ENCODE measurements at regions not wholly inside any gene's neighbourhood (a gene's known extent, or its start where the extent isn't known, plus 50 kb on each side); places are given as distances from the start of the nearest gene placed in this dataset.
A peak's percentile ranks its signal among the peaks of the same experiment; 100 is the strongest.

DNA sequence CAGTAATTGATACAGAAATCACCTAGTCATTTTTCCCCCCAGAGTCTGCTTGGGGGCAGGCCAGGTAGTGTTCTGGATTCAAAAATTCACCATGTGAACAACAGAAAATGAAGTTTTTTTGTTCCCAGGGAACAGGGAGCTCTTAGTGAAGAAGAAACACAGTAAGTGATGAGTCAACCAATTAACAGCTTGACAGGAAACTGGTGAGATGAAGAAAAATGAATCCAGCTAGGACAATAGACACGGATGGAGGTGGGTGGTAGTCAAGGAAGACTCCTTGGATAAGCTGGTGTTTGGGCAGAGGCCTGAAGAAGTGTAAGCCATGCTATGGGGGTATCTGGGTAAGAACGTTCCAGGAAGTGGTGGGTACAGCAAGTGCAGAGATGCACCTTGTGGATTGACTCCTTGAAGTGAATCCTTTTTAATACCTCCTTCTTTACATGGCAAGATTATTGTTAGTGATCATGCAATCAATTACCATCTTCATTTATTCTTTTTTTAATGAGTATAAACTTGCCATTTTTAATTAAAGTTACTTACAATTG is 339.9 kb upstream of the RGMA start:
- H3K4me3 ChIP-seq (ENCODE audit: severe bottlenecking): no peak overlapping the region
- H3K27me3 ChIP-seq (ENCODE audit: insufficient read depth, poor library complexity, severe bottlenecking): no peaks in the 10 kb centered on the region
- ATAC-seq (ENCODE audit: low read depth): peak; percentile 42; the same call in 1 of the 3 replicates
- no peak for DNase-seq (ENCODE audit: low spot score)
- no peak overlapping the region for H3K27ac ChIP-seq (ENCODE audit: poor library complexity, severe bottlenecking)
- no peaks in the 10 kb centered on the region for H3K36me3 ChIP-seq (ENCODE audit: low read depth)
- TF ChIP-seq, protein P1, sequence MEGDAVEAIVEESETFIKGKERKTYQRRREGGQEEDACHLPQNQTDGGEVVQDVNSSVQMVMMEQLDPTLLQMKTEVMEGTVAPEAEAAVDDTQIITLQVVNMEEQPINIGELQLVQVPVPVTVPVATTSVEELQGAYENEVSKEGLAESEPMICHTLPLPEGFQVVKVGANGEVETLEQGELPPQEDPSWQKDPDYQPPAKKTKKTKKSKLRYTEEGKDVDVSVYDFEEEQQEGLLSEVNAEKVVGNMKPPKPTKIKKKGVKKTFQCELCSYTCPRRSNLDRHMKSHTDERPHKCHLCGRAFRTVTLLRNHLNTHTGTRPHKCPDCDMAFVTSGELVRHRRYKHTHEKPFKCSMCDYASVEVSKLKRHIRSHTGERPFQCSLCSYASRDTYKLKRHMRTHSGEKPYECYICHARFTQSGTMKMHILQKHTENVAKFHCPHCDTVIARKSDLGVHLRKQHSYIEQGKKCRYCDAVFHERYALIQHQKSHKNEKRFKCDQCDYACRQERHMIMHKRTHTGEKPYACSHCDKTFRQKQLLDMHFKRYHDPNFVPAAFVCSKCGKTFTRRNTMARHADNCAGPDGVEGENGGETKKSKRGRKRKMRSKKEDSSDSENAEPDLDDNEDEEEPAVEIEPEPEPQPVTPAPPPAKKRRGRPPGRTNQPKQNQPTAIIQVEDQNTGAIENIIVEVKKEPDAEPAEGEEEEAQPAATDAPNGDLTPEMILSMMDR (IDR thresholded peaks at IDR 0.05; ENCODE audit: poor library complexity, severe bottlenecking): no peak
- peaks cover 9% of the 10 kb centered on the region for H3K4me1 ChIP-seq (ENCODE audit: insufficient read depth, poor library complexity, severe bottlenecking)
- no peaks in the 10 kb centered on the region for H3K9me3 ChIP-seq (ENCODE audit: severe bottlenecking)

DNA sequence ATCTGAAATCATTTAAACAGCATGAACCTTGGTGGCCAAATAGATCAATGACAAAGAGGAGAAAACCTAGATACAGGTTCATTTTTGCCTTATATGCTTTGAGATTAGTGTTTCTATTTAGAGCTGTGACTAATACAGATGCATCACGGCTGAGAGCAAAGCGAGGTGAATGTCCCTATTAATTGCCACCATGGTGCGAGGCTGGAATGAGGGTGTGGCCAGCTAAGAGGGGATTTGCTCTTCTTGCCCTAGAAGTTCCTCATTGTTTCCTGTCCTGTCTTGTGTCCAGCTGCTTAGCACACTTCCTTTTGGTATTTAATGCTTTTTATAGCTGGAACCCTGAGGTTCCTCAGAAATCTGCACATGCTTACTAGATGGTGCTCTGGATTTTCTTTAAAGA is 339.1 kb upstream of the RGMA start:
- H3K36me3 ChIP-seq (ENCODE audit: low read depth): no peaks in the 10 kb centered on the region
- ATAC-seq (ENCODE audit: low read depth) (peak; percentile 75), DNase-seq (ENCODE audit: low spot score) (no peak)
- no peaks in the 10 kb centered on the region for H3K9me3 ChIP-seq (ENCODE audit: severe bottlenecking)
- TF ChIP-seq, protein P1 (IDR thresholded peaks at IDR 0.05; ENCODE audit: poor library complexity, severe bottlenecking): no peak
- peaks cover 9% of the 10 kb centered on the region for H3K4me1 ChIP-seq (ENCODE audit: insufficient read depth, poor library complexity, severe bottlenecking)
- H3K27me3 ChIP-seq (ENCODE audit: insufficient read depth, poor library complexity, severe bottlenecking): no peaks in the 10 kb centered on the region
- H3K27ac ChIP-seq (ENCODE audit: poor library complexity, severe bottlenecking): no peak overlapping the region
- no peak overlapping the region for H3K4me3 ChIP-seq (ENCODE audit: severe bottlenecking)

DNA sequence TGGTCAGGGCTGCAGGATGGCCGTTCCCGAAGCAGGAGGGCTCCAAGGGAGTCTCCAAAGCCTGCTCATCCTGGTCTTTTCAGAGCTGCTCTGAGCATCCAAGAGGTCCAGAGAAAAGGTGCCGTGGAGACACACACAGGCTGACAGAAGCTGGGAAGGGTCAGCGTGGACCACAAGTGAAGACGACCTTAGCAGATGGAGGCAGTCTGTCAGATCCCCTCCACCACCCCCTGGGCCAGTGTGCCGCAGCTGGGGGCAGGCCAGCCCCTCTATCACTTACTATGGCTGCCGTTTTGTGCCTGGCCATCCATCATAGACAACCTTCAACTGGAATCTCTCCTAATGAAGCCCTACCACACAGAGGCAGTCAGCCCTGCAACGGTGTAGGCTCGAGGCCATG is 335.1 kb upstream of the RGMA start:
- DNase-seq (ENCODE audit: low spot score): no peak
- Histone ChIP-seq H3K4me1 (ENCODE audit: insufficient read depth, poor library complexity, severe bottlenecking) (peaks cover 9% of the 10 kb centered on the region), H3K36me3 (ENCODE audit: low read depth) (no peaks in the 10 kb centered on the region), H3K27me3 (ENCODE audit: insufficient read depth, poor library complexity, severe bottlenecking) (no peaks in the 10 kb centered on the region), H3K9me3 (ENCODE audit: severe bottlenecking) (no peaks in the 10 kb centered on the region), H3K27ac (ENCODE audit: poor library complexity, severe bottlenecking) (no peak overlapping the region), H3K4me3 (ENCODE audit: severe bottlenecking) (no peak overlapping the region)
- TF ChIP-seq, protein P1 (IDR thresholded peaks at IDR 0.05; ENCODE audit: poor library complexity, severe bottlenecking): no peak
- ATAC-seq (ENCODE audit: low read depth): no peak

DNA sequence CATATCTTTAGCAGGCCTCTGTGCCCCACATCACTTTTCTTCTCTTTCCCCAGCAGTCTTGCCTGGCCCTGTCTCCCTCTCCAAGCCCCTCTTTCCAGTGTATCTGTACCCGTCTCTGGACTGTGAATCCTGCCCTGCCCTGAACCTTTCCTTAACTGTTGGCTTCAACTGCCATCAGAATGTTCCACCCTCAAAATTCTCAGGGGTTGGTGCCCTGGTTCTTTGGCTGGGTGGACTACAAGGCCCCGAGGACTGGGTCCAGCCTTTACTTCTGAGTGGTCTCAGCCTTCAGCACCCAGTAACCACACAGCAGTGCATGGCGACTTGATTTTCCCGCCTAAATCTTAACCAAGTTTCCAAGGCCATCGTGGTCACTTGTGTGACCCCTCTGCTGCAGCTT is 333.5 kb upstream of the RGMA start:
- no peak overlapping the region for H3K4me3 ChIP-seq (ENCODE audit: severe bottlenecking)
- ATAC-seq (ENCODE audit: low read depth): no peak

DNA sequence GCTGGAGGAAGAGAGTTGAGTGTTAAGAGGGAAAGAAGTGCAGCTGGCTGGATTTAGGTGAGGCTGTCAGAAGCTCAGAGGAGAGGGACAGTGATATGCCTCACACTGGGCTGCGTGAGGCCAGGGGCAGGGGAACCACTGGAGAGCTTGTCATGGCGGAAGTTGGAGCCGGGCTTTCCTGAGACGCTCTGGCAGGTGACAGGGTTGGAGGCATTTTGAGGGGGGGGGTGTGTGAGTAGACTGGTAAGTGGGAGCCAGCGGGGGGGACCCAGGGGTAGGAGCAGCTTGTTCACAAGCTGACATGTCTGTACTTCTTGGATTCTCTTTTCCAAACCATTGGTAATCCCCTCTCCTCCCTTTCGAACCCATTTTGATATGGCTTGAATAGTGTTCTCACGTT is 331.5 kb upstream of the RGMA start:
- no peaks in the 10 kb centered on the region for H3K27me3 ChIP-seq (ENCODE audit: insufficient read depth, poor library complexity, severe bottlenecking)
- DNase-seq (ENCODE audit: low spot score): no peak
- H3K9me3 ChIP-seq (ENCODE audit: severe bottlenecking): no peaks in the 10 kb centered on the region
- TF ChIP-seq, protein P1 (IDR thresholded peaks at IDR 0.05; ENCODE audit: poor library complexity, severe bottlenecking): no peak
- no peak overlapping the region for H3K27ac ChIP-seq (ENCODE audit: poor library complexity, severe bottlenecking)
- H3K36me3 ChIP-seq (ENCODE audit: low read depth): no peaks in the 10 kb centered on the region
- ATAC-seq (ENCODE audit: low read depth): 0 out of 3 replicates have a peak, but pooled peaks have one; percentile 18
- no peaks in the 10 kb centered on the region for H3K4me1 ChIP-seq (ENCODE audit: insufficient read depth, poor library complexity, severe bottlenecking)
- no peak overlapping the region for H3K4me3 ChIP-seq (ENCODE audit: severe bottlenecking)

More for the DNA sequence above, 333.5 kb upstream of the RGMA start:
- Histone ChIP-seq H3K4me1 (ENCODE audit: insufficient read depth, poor library complexity, severe bottlenecking) (no peaks in the 10 kb centered on the region), H3K27ac (ENCODE audit: poor library complexity, severe bottlenecking) (no peak overlapping the region), H3K9me3 (ENCODE audit: severe bottlenecking) (no peaks in the 10 kb centered on the region), H3K36me3 (ENCODE audit: low read depth) (no peaks in the 10 kb centered on the region), H3K27me3 (ENCODE audit: insufficient read depth, poor library complexity, severe bottlenecking) (no peaks in the 10 kb centered on the region)
- no peak for DNase-seq (ENCODE audit: low spot score)
- TF ChIP-seq, protein P1 (IDR thresholded peaks at IDR 0.05; ENCODE audit: poor library complexity, severe bottlenecking): no peak

Measured in RWPE2 (cell line).